ENCODE measurements at regions not wholly inside any gene's neighbourhood (a gene's known extent, or its start where the extent isn't known, plus 50 kb on each side); places are given as distances from the start of the nearest gene placed in this dataset.

- ATAC-seq (no peak), DNase-seq (no peak)
- no peaks in the 10 kb centered on the region for H3K4me1 Mint-ChIP-seq
- no peak overlapping the region for H3K27ac Mint-ChIP-seq
- H3K9me3 ChIP-seq (ENCODE audit: control insufficient read depth, low read length, poor library complexity, severe bottlenecking), result no peaks in the 10 kb centered on the region
- no peak overlapping the region for H3K4me3 Mint-ChIP-seq
- no peaks in the 10 kb centered on the region for H3K36me3 Mint-ChIP-seq (ENCODE audit: low read depth)
- peaks cover 18% of the 10 kb centered on the region for H3K27me3 Mint-ChIP-seq
Measured at GRCh38 chr6:148173548-148173947, 169.1 kb upstream of the SASH1 start.

- H3K4me1 Mint-ChIP-seq, result no peaks in the 10 kb centered on the region
- no peak overlapping the region for H3K27ac Mint-ChIP-seq
- H3K27me3 Mint-ChIP-seq, result peaks cover 24% of the 10 kb centered on the region
- no peak overlapping the region for H3K4me3 Mint-ChIP-seq
- ATAC-seq (no peak), DNase-seq (no peak)
- H3K9me3 ChIP-seq (ENCODE audit: control insufficient read depth, low read length, poor library complexity, severe bottlenecking), result no peaks in the 10 kb centered on the region
- H3K36me3 Mint-ChIP-seq (ENCODE audit: low read depth), result no peaks in the 10 kb centered on the region
Measured at GRCh38 chr6:148175550-148176188, 167.0 kb upstream of the SASH1 start.

- no peak overlapping the region for H3K4me3 Mint-ChIP-seq
- H3K36me3 Mint-ChIP-seq (ENCODE audit: low read depth), result no peaks in the 10 kb centered on the region
- no peak overlapping the region for H3K27ac Mint-ChIP-seq
- no peaks in the 10 kb centered on the region for H3K4me1 Mint-ChIP-seq
- H3K9me3 ChIP-seq (ENCODE audit: control insufficient read depth, low read length, poor library complexity, severe bottlenecking), result no peaks in the 10 kb centered on the region
- H3K27me3 Mint-ChIP-seq, result peaks cover 43% of the 10 kb centered on the region
- no peak for ATAC-seq
- peak in 1 of 3 donors; percentile 9 for DNase-seq
Measured at GRCh38 chr6:148177589-148178233, 164.9 kb upstream of the SASH1 start.

- Mint-ChIP-seq H3K27ac (no peak overlapping the region), H3K4me1 (no peaks in the 10 kb centered on the region), H3K27me3 (peaks cover 51% of the 10 kb centered on the region), H3K4me3 (no peak overlapping the region), H3K36me3 (ENCODE audit: low read depth) (no peaks in the 10 kb centered on the region)
- ATAC-seq (no peak), DNase-seq (no peak)
- no peaks in the 10 kb centered on the region for H3K9me3 ChIP-seq (ENCODE audit: control insufficient read depth, low read length, poor library complexity, severe bottlenecking)
Measured at GRCh38 chr6:148179786-148180185, 162.9 kb upstream of the SASH1 start.

- Mint-ChIP-seq H3K27ac (no peak overlapping the region), H3K4me1 (no peaks in the 10 kb centered on the region), H3K4me3 (no peak overlapping the region), H3K27me3 (peaks cover 65% of the 10 kb centered on the region), H3K36me3 (ENCODE audit: low read depth) (no peaks in the 10 kb centered on the region)
- DNase-seq (no peak), ATAC-seq (no peak)
- no peaks in the 10 kb centered on the region for H3K9me3 ChIP-seq (ENCODE audit: control insufficient read depth, low read length, poor library complexity, severe bottlenecking)
Measured at GRCh38 chr6:148182378-148182777, 160.3 kb upstream of the SASH1 start.

- DNase-seq (no peak), ATAC-seq (no peak)
- H3K27me3 Mint-ChIP-seq, result peaks cover 70% of the 10 kb centered on the region
- H3K4me3 Mint-ChIP-seq, result no peak overlapping the region
- no peaks in the 10 kb centered on the region for H3K4me1 Mint-ChIP-seq
- no peak overlapping the region for H3K27ac Mint-ChIP-seq
- no peaks in the 10 kb centered on the region for H3K36me3 Mint-ChIP-seq (ENCODE audit: low read depth)
- no peaks in the 10 kb centered on the region for H3K9me3 ChIP-seq (ENCODE audit: control insufficient read depth, low read length, poor library complexity, severe bottlenecking)
Measured at GRCh38 chr6:148183776-148184175, 158.9 kb upstream of the SASH1 start.

- no peaks in the 10 kb centered on the region for H3K4me1 Mint-ChIP-seq
- no peaks in the 10 kb centered on the region for H3K36me3 Mint-ChIP-seq (ENCODE audit: low read depth)
- ATAC-seq (no peak), DNase-seq (no peak)
- no peak overlapping the region for H3K27ac Mint-ChIP-seq
- no peaks in the 10 kb centered on the region for H3K9me3 ChIP-seq (ENCODE audit: control insufficient read depth, low read length, poor library complexity, severe bottlenecking)
- H3K4me3 Mint-ChIP-seq, result no peak overlapping the region
- peaks cover 71% of the 10 kb centered on the region for H3K27me3 Mint-ChIP-seq
Measured at GRCh38 chr6:148186916-148187315, 155.7 kb upstream of the SASH1 start.

- H3K27ac Mint-ChIP-seq, result no peak overlapping the region
- DNase-seq, result no peak
- no peak for ATAC-seq
- no peaks in the 10 kb centered on the region for H3K36me3 Mint-ChIP-seq (ENCODE audit: low read depth)
- no peaks in the 10 kb centered on the region for H3K9me3 ChIP-seq (ENCODE audit: control insufficient read depth, low read length, poor library complexity, severe bottlenecking)
- no peaks in the 10 kb centered on the region for H3K4me1 Mint-ChIP-seq
- no peak overlapping the region for H3K4me3 Mint-ChIP-seq
- H3K27me3 Mint-ChIP-seq, result peaks cover 69% of the 10 kb centered on the region
Measured at GRCh38 chr6:148192310-148192709, 150.3 kb upstream of the SASH1 start.

GRCh38 chr6:148193063-148193680, 149.5 kb upstream of the SASH1 start:
- ATAC-seq (no peak), DNase-seq (no peak)
- Mint-ChIP-seq H3K4me3 (no peak overlapping the region), H3K36me3 (ENCODE audit: low read depth) (no peaks in the 10 kb centered on the region), H3K27me3 (peaks cover 74% of the 10 kb centered on the region), H3K4me1 (no peaks in the 10 kb centered on the region), H3K27ac (no peak overlapping the region)
- H3K9me3 ChIP-seq (ENCODE audit: control insufficient read depth, low read length, poor library complexity, severe bottlenecking), result no peaks in the 10 kb centered on the region

GRCh38 chr6:148195511-148195910, 147.1 kb upstream of the SASH1 start:
- Mint-ChIP-seq H3K27ac (no peak overlapping the region), H3K36me3 (ENCODE audit: low read depth) (no peaks in the 10 kb centered on the region), H3K27me3 (peaks cover 68% of the 10 kb centered on the region), H3K4me3 (no peak overlapping the region), H3K4me1 (no peaks in the 10 kb centered on the region)
- DNase-seq, result no peak
- no peak for ATAC-seq
- H3K9me3 ChIP-seq (ENCODE audit: control insufficient read depth, low read length, poor library complexity, severe bottlenecking), result no peaks in the 10 kb centered on the region

GRCh38 chr6:148199584-148199983, 143.1 kb upstream of the SASH1 start:
- Mint-ChIP-seq H3K4me1 (peaks cover 10% of the 10 kb centered on the region), H3K36me3 (ENCODE audit: low read depth) (no peaks in the 10 kb centered on the region), H3K27ac (no peak overlapping the region), H3K4me3 (no peak overlapping the region), H3K27me3 (peaks cover 70% of the 10 kb centered on the region)
- no peaks in the 10 kb centered on the region for H3K9me3 ChIP-seq (ENCODE audit: control insufficient read depth, low read length, poor library complexity, severe bottlenecking)
- DNase-seq, result no peak
- ATAC-seq, result no peak

GRCh38 chr6:148200293-148200692, 142.3 kb upstream of the SASH1 start:
- H3K4me1 Mint-ChIP-seq, result peaks cover 10% of the 10 kb centered on the region
- H3K4me3 Mint-ChIP-seq, result no peak overlapping the region
- no peak for ATAC-seq
- H3K27me3 Mint-ChIP-seq, result peaks cover 70% of the 10 kb centered on the region
- no peak for DNase-seq
- no peaks in the 10 kb centered on the region for H3K36me3 Mint-ChIP-seq (ENCODE audit: low read depth)
- no peak overlapping the region for H3K27ac Mint-ChIP-seq
- no peaks in the 10 kb centered on the region for H3K9me3 ChIP-seq (ENCODE audit: control insufficient read depth, low read length, poor library complexity, severe bottlenecking)

- Mint-ChIP-seq H3K4me1 (peaks cover 10% of the 10 kb centered on the region), H3K4me3 (no peak overlapping the region), H3K27me3 (peaks cover 70% of the 10 kb centered on the region)
Measured at GRCh38 chr6:148200781-148201180, 141.9 kb upstream of the SASH1 start.

More at GRCh38 chr6:148200781-148201180, 141.9 kb upstream of the SASH1 start:
- DNase-seq (no peak), ATAC-seq (no peak)
- Mint-ChIP-seq H3K36me3 (ENCODE audit: low read depth) (no peaks in the 10 kb centered on the region), H3K27ac (no peak overlapping the region)
- no peaks in the 10 kb centered on the region for H3K9me3 ChIP-seq (ENCODE audit: control insufficient read depth, low read length, poor library complexity, severe bottlenecking)
